ENCODE measurements at regions not wholly inside any gene's neighbourhood (a gene's known extent, or its start where the extent isn't known, plus 50 kb on each side); places are given as distances from the start of the nearest gene placed in this dataset.

- peak; percentile 78 for TF ChIP-seq CTCF (IDR thresholded peaks at IDR 0.05; ENCODE audit: low read depth, low read length)
- TF ChIP-seq POLR2A (IDR thresholded peaks at IDR 0.05; ENCODE audit: extremely low read depth, insufficient read length) = no peak
- TF ChIP-seq MAX (IDR thresholded peaks at IDR 0.05; ENCODE audit: low read depth, low read length) = no peak
- TF ChIP-seq MYC (IDR thresholded peaks at IDR 0.05; ENCODE audit: low read depth, low read length) = no peak
Measured at GRCh38 chr6:8219352-8219943, 117.1 kb upstream of the EEF1E1 start.
